ENCODE measurements at regions not wholly inside any gene's neighbourhood (a gene's known extent, or its start where the extent isn't known, plus 50 kb on each side); places are given as distances from the start of the nearest gene placed in this dataset.

- Histone ChIP-seq H3K27me3 (replicated peaks; ENCODE audit: insufficient read depth, low read depth, low read length, poor library complexity) (peaks cover 13% of the 10 kb centered on the region), H3K36me3 (ENCODE audit: insufficient read depth, low read length, poor library complexity, severe bottlenecking) (no peaks in the 10 kb centered on the region), H3K4me3 (ENCODE audit: low read depth, low read length, poor library complexity, severe bottlenecking) (no peak overlapping the region), H3K4me1 (ENCODE audit: insufficient read depth, low read length, poor library complexity, severe bottlenecking) (no peaks in the 10 kb centered on the region), H3K27ac (ENCODE audit: low read depth, low read length, poor library complexity, severe bottlenecking) (no peak overlapping the region), H3K9me3 (ENCODE audit: low read depth, low read length, poor library complexity, severe bottlenecking) (no peaks in the 10 kb centered on the region)
- BruUV-seq (replicated peaks), result no TSS peak
- ChIA-PET CTCF (no interaction called here), POLR2A (ENCODE audit: low non-redundant PET) (no interaction called here)
- intact Hi-C loops (cut with micrococcal nuclease; ENCODE audit: unreplicated experiment), result no loop called here
- no peak for DNase-seq (ENCODE audit: low spot score)
- TF ChIP-seq CTCF (conservative IDR thresholded peaks at IDR 0.05; ENCODE audit: low read depth, low read length) (no peak), EZH2 (IDR thresholded peaks at IDR 0.05; ENCODE audit: borderline replicate concordance, low read depth, low read length, poor library complexity, severe bottlenecking) (no peak)
Measured at GRCh38 chr9:82706786-82707185, 356.2 kb downstream of the RASEF start.

GRCh38 chr9:82716821-82717220 lies 346.1 kb downstream of the RASEF start:
- intact Hi-C loops (cut with micrococcal nuclease; ENCODE audit: unreplicated experiment), result no loop called here
- DNase-seq (ENCODE audit: low spot score), result no peak
- no TSS peak for BruUV-seq (replicated peaks)
- TF ChIP-seq CTCF (conservative IDR thresholded peaks at IDR 0.05; ENCODE audit: low read depth, low read length) (no peak), EZH2 (IDR thresholded peaks at IDR 0.05; ENCODE audit: borderline replicate concordance, low read depth, low read length, poor library complexity, severe bottlenecking) (no peak)
- Histone ChIP-seq H3K4me3 (ENCODE audit: low read depth, low read length, poor library complexity, severe bottlenecking) (no peak overlapping the region), H3K27me3 (replicated peaks; ENCODE audit: insufficient read depth, low read depth, low read length, poor library complexity) (no peaks in the 10 kb centered on the region), H3K9me3 (ENCODE audit: low read depth, low read length, poor library complexity, severe bottlenecking) (no peaks in the 10 kb centered on the region), H3K4me1 (ENCODE audit: insufficient read depth, low read length, poor library complexity, severe bottlenecking) (no peaks in the 10 kb centered on the region), H3K27ac (ENCODE audit: low read depth, low read length, poor library complexity, severe bottlenecking) (no peak overlapping the region), H3K36me3 (ENCODE audit: insufficient read depth, low read length, poor library complexity, severe bottlenecking) (no peaks in the 10 kb centered on the region)
- ChIA-PET POLR2A (ENCODE audit: low non-redundant PET) (no interaction called here), CTCF (no interaction called here)

- no peak overlapping the region for H3K4me3 ChIP-seq (ENCODE audit: low read depth, low read length, poor library complexity, severe bottlenecking)
- no peaks in the 10 kb centered on the region for H3K36me3 ChIP-seq (ENCODE audit: insufficient read depth, low read length, poor library complexity, severe bottlenecking)
- H3K27ac ChIP-seq (ENCODE audit: low read depth, low read length, poor library complexity, severe bottlenecking), result no peak overlapping the region
- no peaks in the 10 kb centered on the region for H3K4me1 ChIP-seq (ENCODE audit: insufficient read depth, low read length, poor library complexity, severe bottlenecking)
- no TSS peak for BruUV-seq (replicated peaks)
- DNase-seq (ENCODE audit: low spot score), result no peak
- intact Hi-C loops (cut with micrococcal nuclease; ENCODE audit: unreplicated experiment), result loop anchor here (5.0 kb wide), 1 partner anchor 48 kb away; no protein-coding TSS in a partner anchor
- POLR2A ChIA-PET (ENCODE audit: low non-redundant PET), result no interaction called here
- CTCF ChIA-PET, result no interaction called here
- TF ChIP-seq CTCF (conservative IDR thresholded peaks at IDR 0.05; ENCODE audit: low read depth, low read length) (no peak), EZH2 (IDR thresholded peaks at IDR 0.05; ENCODE audit: borderline replicate concordance, low read depth, low read length, poor library complexity, severe bottlenecking) (no peak)
- H3K27me3 ChIP-seq (replicated peaks; ENCODE audit: insufficient read depth, low read depth, low read length, poor library complexity), result no peaks in the 10 kb centered on the region
- H3K9me3 ChIP-seq (ENCODE audit: low read depth, low read length, poor library complexity, severe bottlenecking), result no peaks in the 10 kb centered on the region
Measured at GRCh38 chr9:82720515-82720914, 342.4 kb downstream of the RASEF start.

All from A673 (cell line).